Thyroid gland (tissue), 4 donors: ENCODE measurements at regions not wholly inside any gene's neighbourhood (a gene's known extent, or its start where the extent isn't known, plus 50 kb on each side); places are given as distances from the start of the nearest gene placed in this dataset.

ENCODE experiments used
- DNase-seq, 2 donors: peaks; one replicate each; pipeline ENCODE4 v3.0.0-alpha.2; 2019
- H3K27ac ChIP-seq, 3 donors: fragments of 200-600 bp; sonication (generic); 1 replicate in 2 of 3; 2 replicates in 1 of 3; pipeline ENCODE4 v1.5.1; 2016 to 2019; ENCODE audit warnings: mild to moderate bottlenecking in 1 of 3, moderate library complexity in 1 of 3
- H3K27me3 ChIP-seq: fragments of 200-600 bp; sonication (generic); one replicate; pipeline ENCODE4 v1.5.1; 2019
- H3K36me3 ChIP-seq, 2 donors: fragments of 200-600 bp; sonication (generic); one replicate each; pipeline ENCODE4 v1.5.1; 2016 to 2019
- H3K4me1 ChIP-seq, 2 donors: fragments of 200-600 bp; sonication (generic); one replicate each; pipeline ENCODE4 v1.5.1; 2017 to 2019
- H3K4me3 ChIP-seq, 3 donors: fragments of 200-600 bp; sonication (generic); replicated peaks in 1 of 3; 1 replicate in 2 of 3; 2 replicates in 1 of 3; pipeline ENCODE4 v1.5.1; 2016; ENCODE audit warnings: mild to moderate bottlenecking in 1 of 3
- H3K9me3 ChIP-seq: fragments of 200-600 bp; sonication (generic); one replicate; pipeline ENCODE4 v1.5.1; 2017
- POLR2A ChIP-seq, 2 donors: fragments of 450-650 bp; IDR thresholded peaks; one replicate each; pipeline ENCODE4 v1.6.1; 2017; ENCODE audit warnings: antibody characterized with exemption in 2 of 2, mild to moderate bottlenecking in 2 of 2, moderate library complexity in 1 of 2
- WGBS, 2 donors: methylation state at CpG; one replicate each; pipeline ENCODE4 v1.1.5; 2017; 5-methylcytosine and 5-hydroxymethylcytosine counted together
- intact Hi-C: fragments of 100-400 bp; cut with DNase I; formaldehyde crosslinking; loops from one replicate; pipeline ENCODE4 v1.15.1; 2023
- TF ChIP-seq, protein P1 (sequence below), 6 experiments: fragments of 200-600 bp in 3 of 6; fragments of 450-650 bp in 3 of 6; sonication (generic) in 3 of 6; IDR thresholded peaks; one replicate each; pipeline ENCODE4 v1.5.1; 2016 to 2019; ENCODE audit warnings: antibody characterized with exemption in 6 of 6, mild to moderate bottlenecking in 2 of 6, inconsistent platforms in 1 of 6, moderate library complexity in 1 of 6

DNA sequence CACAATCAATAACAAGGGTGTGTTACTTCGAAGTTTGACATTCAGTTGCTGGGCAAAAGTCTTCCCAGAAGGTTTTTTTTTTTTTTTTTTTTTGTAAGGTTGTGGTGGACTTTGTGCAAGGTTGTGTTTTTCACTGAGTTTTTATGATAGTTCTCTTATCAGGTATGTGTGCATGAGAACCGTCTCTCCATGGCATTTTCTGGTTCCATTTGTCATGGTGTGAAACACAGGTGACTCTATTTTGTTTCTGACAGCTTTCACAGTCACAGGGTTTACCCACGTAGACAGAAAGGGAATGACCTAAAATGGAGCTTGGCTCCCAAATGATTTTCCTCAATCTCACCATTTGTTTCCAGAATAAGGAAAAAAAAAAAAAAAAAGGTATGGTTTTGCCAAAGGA is 1377.2 kb upstream of the CADM2 start:
- 71 to 75% methylated on average over 3 of the region's 3 CpGs for WGBS, 2 donors
- no peaks in the 10 kb centered on the region for H3K27me3 ChIP-seq
- no peak for DNase-seq

DNA sequence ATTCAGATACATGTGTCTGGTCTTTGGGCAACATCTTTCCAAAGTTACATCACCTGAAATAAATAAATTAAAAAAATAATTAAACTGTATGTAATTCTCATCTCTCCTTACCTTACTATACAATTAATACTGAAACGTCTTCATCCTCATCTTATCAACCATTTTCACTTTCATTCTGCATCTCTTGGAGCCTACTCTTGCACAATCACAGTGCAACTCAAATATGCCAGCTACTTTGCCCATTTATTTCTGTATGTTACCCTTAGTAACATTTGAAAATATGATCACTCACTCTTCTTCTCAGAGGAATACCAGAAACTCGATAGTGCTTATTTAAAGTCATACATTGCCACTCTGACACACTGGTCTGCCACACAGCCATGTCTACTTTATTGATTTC is 1357.1 kb upstream of the CADM2 start:
- no peaks in the 10 kb centered on the region for H3K4me1 ChIP-seq
- no peak for TF ChIP-seq POLR2A (IDR thresholded peaks at IDR 0.05)
- TF ChIP-seq, protein P1, sequence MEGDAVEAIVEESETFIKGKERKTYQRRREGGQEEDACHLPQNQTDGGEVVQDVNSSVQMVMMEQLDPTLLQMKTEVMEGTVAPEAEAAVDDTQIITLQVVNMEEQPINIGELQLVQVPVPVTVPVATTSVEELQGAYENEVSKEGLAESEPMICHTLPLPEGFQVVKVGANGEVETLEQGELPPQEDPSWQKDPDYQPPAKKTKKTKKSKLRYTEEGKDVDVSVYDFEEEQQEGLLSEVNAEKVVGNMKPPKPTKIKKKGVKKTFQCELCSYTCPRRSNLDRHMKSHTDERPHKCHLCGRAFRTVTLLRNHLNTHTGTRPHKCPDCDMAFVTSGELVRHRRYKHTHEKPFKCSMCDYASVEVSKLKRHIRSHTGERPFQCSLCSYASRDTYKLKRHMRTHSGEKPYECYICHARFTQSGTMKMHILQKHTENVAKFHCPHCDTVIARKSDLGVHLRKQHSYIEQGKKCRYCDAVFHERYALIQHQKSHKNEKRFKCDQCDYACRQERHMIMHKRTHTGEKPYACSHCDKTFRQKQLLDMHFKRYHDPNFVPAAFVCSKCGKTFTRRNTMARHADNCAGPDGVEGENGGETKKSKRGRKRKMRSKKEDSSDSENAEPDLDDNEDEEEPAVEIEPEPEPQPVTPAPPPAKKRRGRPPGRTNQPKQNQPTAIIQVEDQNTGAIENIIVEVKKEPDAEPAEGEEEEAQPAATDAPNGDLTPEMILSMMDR (IDR thresholded peaks at IDR 0.05) = no peak
- no peaks in the 10 kb centered on the region for H3K9me3 ChIP-seq
- H3K36me3 ChIP-seq = no peaks in the 10 kb centered on the region
- no peak overlapping the region for H3K27ac ChIP-seq
- H3K27me3 ChIP-seq = no peaks in the 10 kb centered on the region
- DNase-seq = no peak
- intact Hi-C loops = no loop called here
- H3K4me3 ChIP-seq = no peak overlapping the region
- 70 to 78% methylated on average over 2 of the region's 2 CpGs for WGBS, 2 donors

More for the DNA sequence above, 1377.2 kb upstream of the CADM2 start:
- intact Hi-C loops = no loop called here
- H3K9me3 ChIP-seq = no peaks in the 10 kb centered on the region
- no peak overlapping the region for H3K4me3 ChIP-seq
- TF ChIP-seq POLR2A (IDR thresholded peaks at IDR 0.05) = no peak
- TF ChIP-seq, protein P1 (IDR thresholded peaks at IDR 0.05) = no peak
- no peaks in the 10 kb centered on the region for H3K4me1 ChIP-seq
- no peaks in the 10 kb centered on the region for H3K36me3 ChIP-seq
- no peak overlapping the region for H3K27ac ChIP-seq

DNA sequence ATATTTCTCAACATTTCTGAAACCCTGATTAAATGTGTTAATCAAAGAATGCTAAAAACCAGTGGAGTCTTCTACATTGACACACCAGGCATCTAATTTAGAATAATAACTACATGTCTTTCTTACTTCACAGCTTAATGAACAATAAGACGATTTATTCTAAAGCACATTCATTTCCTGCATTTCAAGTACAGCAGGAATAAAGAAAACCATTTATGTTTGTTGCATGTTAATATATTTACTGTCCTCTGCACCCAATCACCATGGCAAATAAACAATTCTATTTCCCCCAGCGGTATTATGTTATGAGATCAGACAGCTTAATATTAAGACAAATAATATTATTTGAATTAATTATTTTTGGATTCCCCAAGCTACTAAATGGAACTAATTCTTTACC is 1336.3 kb upstream of the CADM2 start:
- intact Hi-C loops = no loop called here
- TF ChIP-seq, protein P1 (IDR thresholded peaks at IDR 0.05) = no peak
- no peak for TF ChIP-seq POLR2A (IDR thresholded peaks at IDR 0.05)
- Histone ChIP-seq H3K4me3 (no peak overlapping the region), H3K4me1 (no peaks in the 10 kb centered on the region), H3K36me3 (no peaks in the 10 kb centered on the region), H3K9me3 (no peaks in the 10 kb centered on the region), H3K27ac (no peak overlapping the region), H3K27me3 (no peaks in the 10 kb centered on the region)
- no peak for DNase-seq
- WGBS, 2 donors = 86 to 88% methylated on average over 2 of the region's 2 CpGs

DNA sequence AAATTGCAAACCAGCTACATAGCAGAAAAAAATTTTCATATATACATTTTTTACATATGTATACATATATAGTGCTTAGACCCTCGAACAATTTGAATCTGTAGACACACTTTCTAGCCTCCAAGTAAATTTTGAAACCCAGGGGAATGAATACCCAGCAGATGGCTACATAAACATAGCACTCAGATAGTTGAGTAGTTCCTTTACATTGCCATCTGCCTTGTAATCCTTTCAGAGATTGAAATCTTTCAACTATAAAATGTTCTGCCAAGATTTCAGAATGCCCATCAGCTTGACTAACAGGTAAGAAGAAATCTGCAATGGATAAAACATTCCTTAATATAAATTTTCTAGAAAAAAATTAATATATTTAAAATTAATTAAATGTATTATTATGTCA is 1333.5 kb upstream of the CADM2 start:
- intact Hi-C loops = no loop called here
- Histone ChIP-seq H3K9me3 (no peaks in the 10 kb centered on the region), H3K27ac (no peak overlapping the region), H3K4me1 (no peaks in the 10 kb centered on the region), H3K36me3 (no peaks in the 10 kb centered on the region), H3K27me3 (no peaks in the 10 kb centered on the region), H3K4me3 (no peak overlapping the region)
- TF ChIP-seq, protein P1 (IDR thresholded peaks at IDR 0.05) = no peak
- 60 to 71% methylated on average over 1 of the region's 1 CpG for WGBS, 2 donors
- DNase-seq = no peak

DNA sequence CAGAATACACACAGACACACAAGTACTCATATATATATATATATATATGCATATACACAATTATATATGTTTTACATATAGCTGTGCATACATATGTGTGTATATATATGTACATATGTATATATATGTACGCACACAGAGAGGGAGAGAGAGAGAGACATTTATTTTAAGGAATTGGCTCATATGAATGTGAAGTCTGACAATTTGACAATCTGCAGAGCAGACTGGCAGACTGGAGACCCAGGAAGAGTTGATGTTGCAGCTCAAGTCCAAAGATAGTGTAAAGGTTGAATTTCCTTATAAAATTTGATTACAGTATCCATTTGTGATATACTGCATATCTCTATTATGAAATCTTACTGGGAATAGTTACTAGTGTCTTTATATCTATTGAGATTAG is 1330.3 kb upstream of the CADM2 start:
- intact Hi-C loops = no loop called here
- Histone ChIP-seq H3K27me3 (no peaks in the 10 kb centered on the region), H3K27ac (no peak overlapping the region), H3K9me3 (no peaks in the 10 kb centered on the region), H3K36me3 (no peaks in the 10 kb centered on the region), H3K4me1 (no peaks in the 10 kb centered on the region), H3K4me3 (no peak overlapping the region)
- WGBS, 2 donors = 85 to 90% methylated on average over 1 of the region's 1 CpG
- no peak for DNase-seq
- no peak for TF ChIP-seq POLR2A (IDR thresholded peaks at IDR 0.05)
- TF ChIP-seq, protein P1 (IDR thresholded peaks at IDR 0.05) = no peak
